ENCODE measurements at regions not wholly inside any gene's neighbourhood (a gene's known extent, or its start where the extent isn't known, plus 50 kb on each side); places are given as distances from the start of the nearest gene placed in this dataset.

DNA sequence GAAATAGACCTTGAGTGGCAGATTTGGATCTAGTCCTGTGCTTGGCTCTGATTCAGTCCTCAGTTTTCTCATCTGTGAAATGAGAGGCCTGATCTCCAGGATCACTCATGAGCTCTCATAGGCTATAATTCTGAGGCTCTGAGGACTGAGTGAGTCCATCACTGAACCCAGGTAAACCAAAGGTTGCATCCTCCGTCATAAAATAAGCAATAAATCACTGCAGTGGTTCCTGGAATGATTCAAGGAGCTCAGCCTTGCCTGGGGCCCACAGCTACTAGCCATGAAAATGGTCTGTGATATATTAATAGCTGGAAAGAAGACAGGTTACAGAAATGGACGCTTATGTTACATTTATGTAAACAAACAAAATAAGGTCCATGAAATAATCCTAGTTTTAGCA is 124.8 kb downstream of the MAP3K7 start:
- TF ChIP-seq ARNTL (CRISPR knock-in tag; IDR thresholded peaks at IDR 0.05; ENCODE audit: borderline replicate concordance, low read depth) = no peak
- no peak for TF ChIP-seq ZFP30 (CRISPR knock-in tag; IDR thresholded peaks at IDR 0.05)
- no peak for TF ChIP-seq OSR1 (CRISPR knock-in tag; IDR thresholded peaks at IDR 0.05)
- TF ChIP-seq SNAI2 (CRISPR knock-in tag; IDR thresholded peaks at IDR 0.05) = no peak
- TF ChIP-seq ZFP3 (CRISPR knock-in tag; IDR thresholded peaks at IDR 0.05) = no peak
- no peak for TF ChIP-seq TOX (CRISPR knock-in tag; IDR thresholded peaks at IDR 0.05; ENCODE audit: borderline replicate concordance)
- TF ChIP-seq, protein P1, sequence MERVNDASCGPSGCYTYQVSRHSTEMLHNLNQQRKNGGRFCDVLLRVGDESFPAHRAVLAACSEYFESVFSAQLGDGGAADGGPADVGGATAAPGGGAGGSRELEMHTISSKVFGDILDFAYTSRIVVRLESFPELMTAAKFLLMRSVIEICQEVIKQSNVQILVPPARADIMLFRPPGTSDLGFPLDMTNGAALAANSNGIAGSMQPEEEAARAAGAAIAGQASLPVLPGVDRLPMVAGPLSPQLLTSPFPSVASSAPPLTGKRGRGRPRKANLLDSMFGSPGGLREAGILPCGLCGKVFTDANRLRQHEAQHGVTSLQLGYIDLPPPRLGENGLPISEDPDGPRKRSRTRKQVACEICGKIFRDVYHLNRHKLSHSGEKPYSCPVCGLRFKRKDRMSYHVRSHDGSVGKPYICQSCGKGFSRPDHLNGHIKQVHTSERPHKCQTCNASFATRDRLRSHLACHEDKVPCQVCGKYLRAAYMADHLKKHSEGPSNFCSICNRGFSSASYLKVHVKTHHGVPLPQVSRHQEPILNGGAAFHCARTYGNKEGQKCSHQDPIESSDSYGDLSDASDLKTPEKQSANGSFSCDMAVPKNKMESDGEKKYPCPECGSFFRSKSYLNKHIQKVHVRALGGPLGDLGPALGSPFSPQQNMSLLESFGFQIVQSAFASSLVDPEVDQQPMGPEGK (CRISPR knock-in tag; IDR thresholded peaks at IDR 0.05; ENCODE audit: borderline replicate concordance) = no peak
- no peak for TF ChIP-seq CSRNP3 (CRISPR knock-in tag; IDR thresholded peaks at IDR 0.05)
- no peak for TF ChIP-seq ESRRG (CRISPR knock-in tag; IDR thresholded peaks at IDR 0.05)
- TF ChIP-seq BACH2 (CRISPR knock-in tag; IDR thresholded peaks at IDR 0.05; ENCODE audit: borderline replicate concordance) = no peak
- no peak for TF ChIP-seq ISL1 (CRISPR knock-in tag; IDR thresholded peaks at IDR 0.05)
- no peak for TF ChIP-seq ZNF8 (CRISPR knock-in tag; IDR thresholded peaks at IDR 0.05)
- no peak for TF ChIP-seq ZC3H10 (CRISPR knock-in tag; IDR thresholded peaks at IDR 0.05)

Data from SK-N-SH treated with all-trans-retinoic acid at 6 μM for 48 hours (cell line).